ENCODE measurements at regions not wholly inside any gene's neighbourhood (a gene's known extent, or its start where the extent isn't known, plus 50 kb on each side); places are given as distances from the start of the nearest gene placed in this dataset.

GRCh38 chr4:38585871-38586270 lies 78.1 kb upstream of the KLF3 start:
- Histone ChIP-seq H3K9me3 (ENCODE audit: low read depth) (no peaks in the 10 kb centered on the region), H3K4me1 (ENCODE audit: low read depth) (no peaks in the 10 kb centered on the region), H3K27me3 (no peaks in the 10 kb centered on the region), H3K27ac (no peak overlapping the region), H3K4me3 (no peak overlapping the region), H3K36me3 (no peaks in the 10 kb centered on the region)
- TF ChIP-seq, protein P1, sequence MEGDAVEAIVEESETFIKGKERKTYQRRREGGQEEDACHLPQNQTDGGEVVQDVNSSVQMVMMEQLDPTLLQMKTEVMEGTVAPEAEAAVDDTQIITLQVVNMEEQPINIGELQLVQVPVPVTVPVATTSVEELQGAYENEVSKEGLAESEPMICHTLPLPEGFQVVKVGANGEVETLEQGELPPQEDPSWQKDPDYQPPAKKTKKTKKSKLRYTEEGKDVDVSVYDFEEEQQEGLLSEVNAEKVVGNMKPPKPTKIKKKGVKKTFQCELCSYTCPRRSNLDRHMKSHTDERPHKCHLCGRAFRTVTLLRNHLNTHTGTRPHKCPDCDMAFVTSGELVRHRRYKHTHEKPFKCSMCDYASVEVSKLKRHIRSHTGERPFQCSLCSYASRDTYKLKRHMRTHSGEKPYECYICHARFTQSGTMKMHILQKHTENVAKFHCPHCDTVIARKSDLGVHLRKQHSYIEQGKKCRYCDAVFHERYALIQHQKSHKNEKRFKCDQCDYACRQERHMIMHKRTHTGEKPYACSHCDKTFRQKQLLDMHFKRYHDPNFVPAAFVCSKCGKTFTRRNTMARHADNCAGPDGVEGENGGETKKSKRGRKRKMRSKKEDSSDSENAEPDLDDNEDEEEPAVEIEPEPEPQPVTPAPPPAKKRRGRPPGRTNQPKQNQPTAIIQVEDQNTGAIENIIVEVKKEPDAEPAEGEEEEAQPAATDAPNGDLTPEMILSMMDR (IDR thresholded peaks at IDR 0.05; ENCODE audit: low read depth, low read length): no peak
- no peak for DNase-seq (ENCODE audit: low read depth in 1 of 2, low spot score in 1 of 2)

DNA sequence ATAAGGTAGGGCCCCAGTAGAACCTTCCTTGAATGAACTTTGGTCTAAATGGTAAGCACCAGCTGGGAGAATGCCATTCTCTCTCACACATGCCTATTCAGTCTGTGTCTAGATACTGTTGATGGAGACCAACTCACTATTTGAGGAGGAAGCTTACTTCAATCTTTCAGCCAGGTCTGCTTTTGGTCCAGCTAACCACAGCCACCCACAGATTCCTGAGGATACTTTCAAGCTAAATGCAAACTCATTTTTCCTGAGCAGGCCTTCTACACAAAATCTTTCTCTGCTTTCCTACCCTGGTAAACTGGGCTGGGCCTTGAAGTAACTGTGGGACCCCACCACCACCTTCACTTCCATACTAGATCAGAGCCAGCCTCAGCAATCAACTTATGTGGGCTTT lies 76.9 kb upstream of the KLF3 start:
- Histone ChIP-seq H3K36me3 (no peaks in the 10 kb centered on the region), H3K4me3 (no peak overlapping the region), H3K4me1 (ENCODE audit: low read depth) (no peaks in the 10 kb centered on the region), H3K27ac (no peak overlapping the region), H3K27me3 (no peaks in the 10 kb centered on the region), H3K9me3 (ENCODE audit: low read depth) (no peaks in the 10 kb centered on the region)
- DNase-seq (ENCODE audit: low read depth in 1 of 2, low spot score in 1 of 2): no peak
- TF ChIP-seq, protein P1 (IDR thresholded peaks at IDR 0.05; ENCODE audit: low read depth, low read length): no peak

DNA sequence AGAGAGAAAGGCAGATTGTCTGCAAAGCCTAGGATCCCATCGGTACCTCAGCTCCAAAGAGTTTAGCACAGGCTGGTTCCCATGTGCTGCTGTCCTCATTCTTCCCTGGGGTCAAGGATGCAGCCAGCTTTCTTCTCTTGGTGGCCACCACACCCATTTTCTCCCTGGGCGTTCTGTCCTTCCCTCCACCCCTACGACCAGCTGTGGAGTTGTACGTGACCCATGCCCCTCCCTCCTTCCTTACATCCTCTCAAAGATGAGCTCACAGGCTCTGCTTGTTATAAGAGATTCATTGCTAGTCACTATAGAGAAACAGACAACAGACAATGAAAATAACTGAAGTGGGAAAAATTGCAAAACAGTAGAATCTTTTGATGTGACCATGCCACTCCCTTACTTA lies 74.0 kb upstream of the KLF3 start:
- H3K4me1 ChIP-seq (ENCODE audit: low read depth): no peaks in the 10 kb centered on the region
- H3K27ac ChIP-seq: no peak overlapping the region
- no peaks in the 10 kb centered on the region for H3K9me3 ChIP-seq (ENCODE audit: low read depth)
- no peaks in the 10 kb centered on the region for H3K36me3 ChIP-seq
- H3K4me3 ChIP-seq: no peak overlapping the region
- TF ChIP-seq, protein P1 (IDR thresholded peaks at IDR 0.05; ENCODE audit: low read depth, low read length): no peak
- no peak for DNase-seq (ENCODE audit: low read depth in 1 of 2, low spot score in 1 of 2)
- no peaks in the 10 kb centered on the region for H3K27me3 ChIP-seq

GRCh38 chr4:38591617-38592337 lies 72.2 kb upstream of the KLF3 start:
- H3K36me3 ChIP-seq: no peaks in the 10 kb centered on the region
- TF ChIP-seq, protein P1 (IDR thresholded peaks at IDR 0.05; ENCODE audit: low read depth, low read length): no peak
- no peak overlapping the region for H3K27ac ChIP-seq
- H3K4me3 ChIP-seq: no peak overlapping the region
- no peaks in the 10 kb centered on the region for H3K9me3 ChIP-seq (ENCODE audit: low read depth)
- no peaks in the 10 kb centered on the region for H3K4me1 ChIP-seq (ENCODE audit: low read depth)
- DNase-seq (ENCODE audit: low read depth in 1 of 2, low spot score in 1 of 2): peak in 1 of 2 donors; percentile 33
- H3K27me3 ChIP-seq: no peaks in the 10 kb centered on the region

DNA sequence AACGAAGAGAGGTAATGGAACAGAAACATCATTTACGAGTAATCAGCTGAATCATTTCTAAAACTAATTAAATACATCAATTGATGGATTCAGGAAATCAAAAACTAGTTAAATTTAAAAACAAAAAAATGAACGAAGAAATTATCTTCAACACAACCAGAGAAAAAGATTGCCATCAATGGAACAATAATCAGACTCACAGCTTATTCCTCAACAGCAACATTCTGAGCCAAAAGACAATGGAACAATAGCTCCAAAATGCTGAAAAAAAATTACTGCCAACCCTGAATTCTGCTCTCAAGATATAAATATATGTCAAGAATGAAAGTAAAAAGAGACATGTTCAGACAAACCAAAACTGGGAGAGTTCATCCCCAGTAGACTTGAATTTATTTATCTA lies 65.5 kb upstream of the KLF3 start:
- Histone ChIP-seq H3K36me3 (no peaks in the 10 kb centered on the region), H3K4me3 (no peak overlapping the region), H3K27me3 (no peaks in the 10 kb centered on the region), H3K27ac (no peak overlapping the region), H3K4me1 (ENCODE audit: low read depth) (peaks cover under 1% of the 10 kb centered on the region), H3K9me3 (ENCODE audit: low read depth) (no peaks in the 10 kb centered on the region)
- DNase-seq (ENCODE audit: low read depth in 1 of 2, low spot score in 1 of 2): no peak
- TF ChIP-seq, protein P1 (IDR thresholded peaks at IDR 0.05; ENCODE audit: low read depth, low read length): no peak
